GM19395 (cell line): ENCODE measurements at regions not wholly inside any gene's neighbourhood (a gene's known extent, or its start where the extent isn't known, plus 50 kb on each side); places are given as distances from the start of the nearest gene placed in this dataset.
"Not testable (repeated sequence)": the region's sequence is repeated elsewhere in the genome, so short reads cannot be mapped to it uniquely, and the experiment has no call there.

Experiments
- ATAC-seq: cut with Tn5 transposase; IDR thresholded peaks from one replicate; pipeline ENCODE4 v1.9.1; 2021; ENCODE audit warnings: mild to moderate bottlenecking, moderate library complexity; ENCODE audit not compliant: unreplicated experiment

- ATAC-seq, result no peak
Measured at GRCh38 chr6:100103194-100103593, 109.2 kb upstream of the MCHR2 start.

DNA sequence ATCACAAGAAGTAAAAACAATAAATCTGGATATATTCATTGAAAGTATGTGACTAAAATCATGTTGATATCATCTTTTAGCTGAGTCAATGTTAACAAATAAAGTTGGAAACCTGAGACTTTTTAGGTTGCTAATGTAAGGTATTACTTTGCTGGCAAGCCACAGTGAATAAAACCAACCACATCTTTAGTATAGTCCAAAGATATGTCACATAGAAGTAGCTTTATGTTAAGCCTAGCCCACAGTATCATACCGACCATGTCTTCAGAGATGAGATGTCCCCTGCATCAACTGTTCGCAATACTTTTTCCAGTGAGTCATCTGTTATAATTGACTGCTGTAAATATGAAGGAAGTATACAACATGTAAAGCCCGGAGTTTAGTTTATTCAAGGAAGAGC, 107.6 kb upstream of the MCHR2 start:
- ATAC-seq, result no peak

DNA sequence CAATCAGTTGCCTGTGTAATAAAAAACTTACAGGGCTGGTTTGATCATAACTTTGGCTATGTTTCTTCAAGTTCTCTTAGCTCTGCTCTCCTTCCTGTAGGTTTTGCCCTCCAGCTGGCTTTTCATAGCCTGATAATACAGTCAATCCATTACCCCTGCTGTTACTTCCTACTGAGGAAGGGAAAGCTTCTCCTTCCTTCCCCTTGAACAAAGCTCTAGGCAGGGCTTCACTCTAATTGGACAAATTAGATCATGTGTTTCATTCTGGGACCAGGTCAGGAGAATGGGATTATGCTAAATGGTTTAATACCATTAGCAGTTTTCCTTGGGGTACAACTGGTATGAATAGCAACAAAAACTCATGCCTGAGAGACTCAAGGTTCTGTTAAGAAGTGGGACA, 106.8 kb upstream of the MCHR2 start:
- ATAC-seq, result no peak

DNA sequence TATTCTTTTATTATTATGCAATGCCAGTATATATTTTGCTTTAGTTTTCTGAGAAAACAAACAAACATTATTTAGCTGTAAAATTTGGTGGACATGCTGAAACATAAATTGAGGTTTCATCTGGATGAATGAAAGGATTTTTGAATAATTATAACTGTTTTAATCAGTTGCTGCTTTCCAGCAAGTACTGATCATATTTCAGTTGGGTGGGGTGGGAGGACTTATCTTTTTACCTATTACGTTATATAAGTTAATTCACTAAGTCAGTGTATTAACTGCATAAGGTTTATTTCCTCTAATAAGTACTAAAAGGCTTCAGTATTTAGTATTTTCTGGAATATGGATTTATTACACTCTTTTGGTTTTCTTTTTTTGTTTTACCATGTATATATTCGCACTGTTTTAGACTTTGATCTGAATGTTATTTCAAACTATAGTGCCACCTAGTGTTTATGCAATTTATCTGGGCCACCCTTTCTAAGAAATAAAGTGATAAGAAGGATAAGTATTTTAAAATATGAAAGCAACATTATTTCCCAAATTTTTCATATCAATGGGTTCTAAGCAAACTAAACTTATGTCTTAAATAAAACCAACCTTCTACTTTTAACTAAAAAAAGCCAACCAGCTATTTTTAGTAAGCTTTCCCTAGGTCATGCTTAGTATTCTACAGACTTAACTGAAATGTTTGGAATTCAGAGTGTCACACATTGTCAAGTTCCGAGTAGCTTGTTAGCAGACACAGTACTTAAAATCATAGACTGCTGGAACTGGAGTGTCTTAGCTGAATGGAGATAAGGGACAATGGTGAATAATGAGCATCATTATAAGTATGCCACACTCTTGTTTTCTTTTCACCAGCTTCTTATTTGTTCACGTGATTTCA, 105.4 kb upstream of the MCHR2 start:
- no peak for ATAC-seq

DNA sequence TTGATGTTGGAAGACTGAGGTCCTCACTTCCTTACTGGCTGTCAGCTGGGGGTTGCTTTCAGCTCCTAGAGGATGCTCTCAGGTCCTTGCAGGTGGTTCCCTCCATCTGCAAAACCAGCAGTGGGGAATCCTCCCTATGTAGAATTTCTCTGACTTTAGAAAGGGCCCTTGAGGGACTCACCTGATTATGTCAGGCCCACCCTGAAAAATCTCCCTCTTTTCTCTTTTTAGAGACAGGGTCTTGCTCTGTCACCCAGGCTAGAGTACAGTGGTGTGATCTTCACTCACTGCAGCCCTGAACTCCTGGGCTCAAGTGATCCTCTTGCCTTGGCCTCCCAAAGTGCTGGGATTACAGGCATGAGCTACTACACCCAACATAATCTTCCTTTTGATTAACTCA, 102.9 kb upstream of the MCHR2 start:
- no peak for ATAC-seq

- no peak for ATAC-seq
Measured at GRCh38 chr6:100096341-100096740, 102.3 kb upstream of the MCHR2 start.

DNA sequence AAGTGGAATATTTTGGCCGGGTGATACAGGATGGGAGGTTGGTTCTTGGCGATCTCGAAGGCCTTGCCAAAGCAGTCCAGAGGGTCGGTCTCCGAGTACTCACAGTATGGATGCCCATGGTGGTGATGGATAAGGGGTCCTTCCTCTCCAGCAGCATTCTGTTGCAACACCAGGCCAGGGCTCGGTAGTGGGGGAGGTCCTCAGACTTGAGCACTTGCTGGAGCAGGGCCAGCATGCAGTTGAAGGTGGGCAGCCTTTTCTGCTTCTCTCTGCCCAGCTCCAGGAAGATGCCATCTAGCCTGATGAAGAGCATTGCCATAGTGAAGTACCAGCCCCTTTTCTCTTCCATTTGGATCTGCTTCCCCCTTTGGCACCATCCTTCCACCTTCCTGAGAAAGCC, 99.4 kb upstream of the MCHR2 start:
- no peak for ATAC-seq

GRCh38 chr6:100088009-100088408, 94.0 kb upstream of the MCHR2 start:
- ATAC-seq, result no peak

DNA sequence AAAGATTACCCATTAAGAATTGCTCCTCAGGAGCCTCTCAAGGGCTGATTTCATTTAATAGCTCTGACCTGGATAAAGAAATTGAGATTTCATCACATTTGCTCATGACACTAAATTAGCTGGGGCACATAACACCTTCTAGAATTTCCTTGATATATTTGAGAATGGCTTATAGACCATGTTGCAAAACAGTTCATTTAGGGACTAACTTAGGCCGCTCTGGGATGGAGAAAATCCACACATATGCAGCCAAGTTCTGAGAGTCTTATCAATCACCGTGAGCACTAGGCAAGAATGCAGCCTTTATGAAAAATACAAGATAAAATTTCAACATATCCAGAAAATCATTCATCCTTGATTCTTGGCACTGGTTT, 91.0 kb upstream of the MCHR2 start:
- ATAC-seq, result no peak

DNA sequence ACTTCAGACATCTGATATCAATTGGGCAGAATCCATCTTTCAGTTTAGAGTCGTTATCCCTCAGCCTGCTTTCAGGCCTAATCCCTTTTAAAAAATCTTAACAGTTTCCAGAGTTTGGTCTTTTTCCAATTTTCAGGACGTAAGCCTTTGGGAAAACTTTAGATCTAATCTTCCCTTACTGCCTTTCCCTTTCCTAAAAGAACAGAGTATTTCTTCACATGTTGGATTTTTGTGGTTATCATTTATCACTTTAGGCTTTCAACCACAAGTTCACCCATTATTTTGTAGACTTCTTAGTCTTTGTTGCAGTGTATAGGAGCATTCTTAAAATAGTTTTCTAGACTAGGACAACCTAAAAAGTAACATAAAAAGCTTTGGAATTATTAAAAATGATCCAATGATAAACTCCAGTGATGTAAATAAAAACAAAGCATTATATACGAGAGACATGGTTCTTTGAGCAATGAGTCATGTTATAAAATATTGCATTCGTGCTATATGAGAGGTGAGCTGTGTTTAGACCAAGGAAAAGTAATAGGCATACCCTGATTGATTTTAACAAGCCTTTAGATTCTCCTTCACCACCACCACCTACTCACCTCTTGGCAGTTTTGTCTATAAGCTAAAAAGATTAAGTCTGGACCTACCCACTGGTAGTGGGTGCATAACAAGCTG, 90.4 kb upstream of the MCHR2 start:
- no peak for ATAC-seq

DNA sequence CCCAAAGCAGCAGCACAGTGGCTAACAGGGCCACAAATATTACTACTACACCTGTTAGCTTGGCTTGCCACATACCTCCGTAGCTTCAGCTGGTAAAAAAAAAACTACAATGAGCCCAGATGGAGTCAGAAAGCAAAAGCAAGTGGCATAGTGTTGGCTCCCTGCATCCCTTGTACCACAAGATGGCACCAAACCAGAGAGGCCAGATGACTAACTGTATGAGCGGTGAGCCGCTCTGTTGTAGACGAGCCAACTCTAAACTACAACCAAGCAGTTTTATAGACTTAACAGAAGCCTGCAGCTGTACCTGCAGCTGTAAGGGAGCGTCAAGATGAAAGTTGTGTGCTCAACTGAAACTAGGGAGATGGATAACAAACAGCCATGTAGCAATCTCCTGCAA, 84.5 kb upstream of the MCHR2 start:
- peak; percentile 69 for ATAC-seq

DNA sequence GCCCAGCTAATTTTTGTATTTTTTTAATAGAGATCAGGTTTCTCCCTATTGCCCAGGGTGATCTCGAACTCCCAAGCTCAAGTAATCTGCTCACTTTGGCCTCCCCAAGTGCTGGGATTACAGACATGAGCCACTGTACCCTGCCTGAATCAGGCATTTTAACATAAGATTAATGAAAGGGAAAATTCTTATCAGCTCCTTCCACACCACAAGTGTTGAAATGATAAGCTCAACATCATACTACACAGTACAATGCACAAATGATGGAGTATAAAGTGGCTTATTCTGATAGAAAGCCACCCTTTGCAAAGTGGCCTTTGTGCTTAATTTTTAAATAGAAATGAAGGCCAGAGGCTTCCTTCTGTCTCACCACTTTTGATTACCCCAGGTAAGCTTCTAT, 71.3 kb upstream of the MCHR2 start:
- ATAC-seq, result no peak

DNA sequence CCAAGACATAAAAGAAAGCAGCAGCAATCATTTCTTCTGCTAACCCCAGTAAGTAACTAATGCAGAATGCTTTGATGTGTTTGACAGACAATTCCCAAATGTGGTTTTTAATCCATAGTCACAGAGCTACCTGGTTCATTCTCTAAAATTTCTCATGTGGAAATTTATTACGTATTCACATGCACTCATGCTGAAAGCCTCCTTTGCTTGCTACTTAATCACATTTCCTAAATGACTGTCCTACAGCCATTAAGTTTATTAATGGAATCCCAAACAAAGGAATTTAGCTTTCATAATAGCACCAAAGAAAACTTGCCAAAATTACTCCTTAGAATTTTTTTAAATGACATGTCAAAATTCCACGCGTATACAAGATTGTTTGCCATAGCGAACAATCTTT, 68.6 kb upstream of the MCHR2 start:
- no peak for ATAC-seq

GRCh38 chr6:100057941-100058340, 63.9 kb upstream of the MCHR2 start:
- ATAC-seq, result no peak

- ATAC-seq, result no peak
Measured at GRCh38 chr6:100050550-100050949, 56.5 kb upstream of the MCHR2 start.

DNA sequence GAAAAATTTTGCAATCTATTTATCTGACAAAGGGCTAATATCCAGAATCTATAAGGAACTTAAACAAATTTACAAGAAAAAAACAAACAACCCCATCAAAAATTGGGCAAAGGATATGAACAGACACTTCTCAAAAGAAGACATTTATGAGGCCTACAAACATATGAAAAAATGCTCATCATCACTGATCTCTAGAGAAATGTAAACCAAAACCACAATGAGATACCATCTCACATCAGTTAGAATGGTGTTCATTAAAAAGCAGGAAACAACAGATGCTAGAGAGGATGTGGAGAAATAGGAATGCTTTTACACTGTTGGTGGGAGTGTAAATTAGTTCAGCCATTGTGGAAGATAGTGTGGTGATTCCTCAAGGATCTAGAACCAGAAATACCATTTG, 49.9 kb upstream of the MCHR2 start:
- ATAC-seq, result not testable (repeated sequence)
